ENCODE measurements at regions not wholly inside any gene's neighbourhood (a gene's known extent, or its start where the extent isn't known, plus 50 kb on each side); places are given as distances from the start of the nearest gene placed in this dataset.
"Not testable (repeated sequence)": the region's sequence is repeated elsewhere in the genome, so short reads cannot be mapped to it uniquely, and the experiment has no call there.

DNA sequence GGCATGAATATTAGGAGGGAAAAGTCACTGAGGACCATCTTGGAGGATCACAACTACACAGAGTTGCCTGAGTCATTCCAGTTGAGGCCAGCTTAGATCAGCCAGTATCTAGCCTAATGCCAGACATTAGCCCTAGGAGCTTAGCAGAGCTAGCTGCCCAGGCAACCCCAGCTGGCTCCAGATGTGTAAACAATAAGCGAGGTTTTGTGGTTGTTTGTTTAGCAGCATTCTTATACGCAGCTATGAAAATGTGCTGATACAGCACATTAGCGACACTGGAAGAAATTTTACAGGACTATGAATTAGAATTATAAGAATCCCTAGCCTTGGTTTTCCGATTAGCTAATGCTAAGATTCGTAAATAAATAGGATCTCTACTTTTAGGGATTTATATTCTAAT lies 59.3 kb downstream of the BTBD3 start:
- DNase-seq (ENCODE audit: low spot score) (no peak), ATAC-seq (no peak)

DNA sequence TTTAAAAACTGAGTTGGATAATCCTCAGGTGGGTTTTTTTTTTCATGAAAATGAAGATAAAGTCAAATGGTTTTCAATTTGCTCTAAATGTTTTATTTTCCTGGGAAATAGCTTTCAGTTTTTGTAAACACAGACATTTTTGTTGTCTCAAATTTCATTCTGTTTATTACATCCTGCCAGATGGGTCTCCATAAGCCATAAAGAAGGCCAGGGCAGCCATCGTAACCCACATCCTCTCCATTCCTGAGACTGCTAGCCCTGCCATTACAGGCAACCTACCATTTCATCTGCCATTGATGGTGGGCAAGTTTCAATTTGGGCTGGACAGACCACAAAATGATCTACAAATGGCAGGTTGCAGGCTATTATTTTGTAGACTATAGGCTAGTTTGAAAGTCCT lies 60.8 kb downstream of the BTBD3 start:
- no peak for DNase-seq (ENCODE audit: low spot score)
- ATAC-seq, result no peak

DNA sequence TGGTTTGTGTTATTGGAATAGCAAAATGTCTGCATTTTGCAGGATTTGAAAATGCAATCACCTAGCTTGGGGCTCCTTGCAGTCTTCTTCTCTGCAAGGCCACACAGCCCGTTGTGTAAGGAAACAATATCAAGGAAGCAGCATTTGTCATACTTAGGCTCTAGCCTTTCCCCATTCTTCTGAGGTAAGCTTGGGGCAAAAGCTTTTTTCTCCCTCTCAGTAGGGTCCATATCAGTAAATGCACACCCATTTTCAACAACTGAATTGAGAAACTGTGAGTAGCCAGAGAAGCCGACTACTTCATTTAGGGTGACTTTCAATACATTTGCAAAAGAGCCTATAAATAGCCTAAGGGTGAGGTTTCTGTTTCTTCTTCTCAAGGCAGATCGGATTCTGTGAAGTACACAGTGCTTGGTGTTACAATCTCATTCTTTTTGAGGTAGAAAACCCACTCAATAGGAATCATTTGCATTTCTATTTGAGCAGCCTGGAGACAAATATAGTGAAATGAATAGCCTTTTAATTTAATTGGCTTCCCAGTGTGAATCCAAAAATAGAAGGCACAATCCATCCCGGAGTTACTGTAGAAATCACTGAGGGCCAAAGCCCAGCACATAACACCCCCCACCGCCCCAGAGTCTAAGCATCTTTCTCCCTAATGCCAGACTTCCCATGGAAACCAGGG lies 61.8 kb downstream of the BTBD3 start:
- DNase-seq (ENCODE audit: low spot score) (no peak), ATAC-seq (no peak)

DNA sequence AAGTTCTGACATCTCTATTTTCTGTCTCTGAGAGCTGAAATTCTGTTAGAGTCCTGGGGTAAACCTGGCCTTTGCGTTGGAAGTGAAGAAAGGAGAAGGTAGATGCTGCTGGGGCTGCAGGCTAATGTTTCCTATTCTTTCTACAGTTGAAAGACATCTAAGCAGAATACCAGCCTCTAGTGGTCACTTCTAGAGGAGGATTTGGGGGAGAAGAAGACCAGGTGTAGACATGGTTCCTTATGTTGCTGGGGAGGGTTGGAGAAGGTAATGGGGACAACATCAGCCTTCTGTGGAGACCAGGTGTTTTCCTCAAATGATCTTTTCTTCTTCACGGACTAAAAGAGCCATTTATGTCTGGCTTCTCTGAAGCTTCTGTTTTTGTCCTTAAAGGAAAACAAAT lies 62.6 kb downstream of the BTBD3 start:
- ATAC-seq (no peak), DNase-seq (ENCODE audit: low spot score) (no peak)

GRCh38 chr20:11981366-11981947 lies 63.8 kb downstream of the BTBD3 start:
- DNase-seq (ENCODE audit: low spot score) (no peak), ATAC-seq (no peak)

DNA sequence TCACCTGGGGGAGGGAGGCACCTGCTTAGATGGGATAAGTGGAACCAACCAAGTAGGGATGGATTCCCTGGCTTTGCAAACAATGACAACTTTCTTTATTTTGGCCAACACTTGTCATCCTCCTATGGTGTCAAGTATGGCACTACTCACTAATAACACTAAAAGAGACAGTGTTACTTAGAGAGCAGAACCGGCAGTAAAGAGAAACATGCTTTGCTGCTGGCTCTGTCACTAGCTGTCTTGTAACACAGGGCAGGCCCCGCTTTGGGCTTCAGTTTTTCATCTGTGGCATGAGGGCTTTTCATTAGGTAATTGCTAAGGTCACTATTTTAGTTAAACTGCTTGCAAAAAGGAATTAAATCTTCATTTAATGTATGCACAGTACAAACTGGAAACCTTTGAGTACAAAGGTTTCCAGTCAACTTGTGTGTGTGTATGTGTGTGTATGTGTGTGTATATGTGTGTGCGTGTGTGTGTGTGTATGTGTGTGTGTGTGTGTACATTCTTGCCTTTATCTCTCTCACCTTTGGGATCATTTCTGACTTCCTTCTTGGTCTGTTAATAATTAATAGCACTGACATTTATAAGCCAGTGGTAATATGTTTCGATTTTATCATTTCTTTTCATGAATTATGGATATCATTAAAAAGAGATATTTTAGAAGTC lies 64.7 kb downstream of the BTBD3 start:
- DNase-seq (ENCODE audit: low spot score) (no peak), ATAC-seq (peak; percentile 75)

DNA sequence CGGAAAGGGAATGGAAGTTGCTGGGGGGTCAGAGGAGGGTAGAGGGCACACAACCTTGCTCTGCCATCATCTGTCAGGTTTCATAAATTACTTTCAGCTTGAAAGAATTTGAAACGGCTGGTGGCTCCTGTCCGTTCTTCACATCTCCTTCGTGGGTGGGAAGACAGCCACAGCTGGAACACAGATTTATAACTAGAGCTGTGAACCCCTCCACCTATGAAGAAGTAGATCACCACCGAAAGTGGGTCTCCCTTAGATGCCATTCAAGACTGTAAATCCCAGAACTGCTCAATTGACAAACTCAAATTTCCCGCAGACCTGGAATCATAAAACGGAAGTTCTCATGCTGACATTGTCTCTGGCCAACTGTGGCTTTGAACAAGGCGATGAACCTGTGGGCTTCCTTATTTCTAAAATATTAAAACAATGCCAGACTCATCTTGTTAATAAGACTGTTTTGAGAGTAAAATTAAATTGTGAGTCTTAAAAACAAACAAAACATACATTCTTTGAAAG lies 65.3 kb downstream of the BTBD3 start:
- DNase-seq (ENCODE audit: low spot score) (no peak), ATAC-seq (peak; percentile 60)

DNA sequence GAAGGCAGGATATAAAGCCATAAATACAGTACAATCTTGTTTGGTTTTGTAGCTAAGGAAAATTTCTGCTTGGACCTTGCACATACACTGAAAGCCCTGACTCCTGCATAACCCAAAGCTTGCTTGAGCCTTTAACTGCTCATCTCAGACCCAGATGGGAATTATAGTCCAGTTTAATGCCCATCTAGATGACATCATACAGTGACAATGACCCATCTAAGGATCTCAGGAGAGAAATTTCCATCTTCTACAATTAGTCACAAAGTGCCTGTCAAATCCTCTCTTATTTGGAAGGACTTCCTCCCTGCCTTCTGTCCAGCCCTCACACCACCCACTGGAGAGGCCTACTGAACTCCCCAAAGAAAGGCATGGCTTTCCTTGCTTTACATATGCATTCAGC lies 69.3 kb downstream of the BTBD3 start:
- ATAC-seq (no peak), DNase-seq (ENCODE audit: low spot score) (no peak)

GRCh38 chr20:11987526-11987925 lies 69.8 kb downstream of the BTBD3 start:
- ATAC-seq (no peak), DNase-seq (ENCODE audit: low spot score) (no peak)

GRCh38 chr20:11989018-11989771 lies 71.5 kb downstream of the BTBD3 start:
- ATAC-seq, result no peak
- no peak for DNase-seq (ENCODE audit: low spot score)

GRCh38 chr20:11992426-11992825 lies 74.7 kb downstream of the BTBD3 start:
- no peak for ATAC-seq

GRCh38 chr20:11993886-11994461 lies 76.3 kb downstream of the BTBD3 start:
- ATAC-seq (no peak), DNase-seq (ENCODE audit: low spot score) (no peak)

More at GRCh38 chr20:11992426-11992825, 74.7 kb downstream of the BTBD3 start:
- DNase-seq (ENCODE audit: low spot score), result no peak

DNA sequence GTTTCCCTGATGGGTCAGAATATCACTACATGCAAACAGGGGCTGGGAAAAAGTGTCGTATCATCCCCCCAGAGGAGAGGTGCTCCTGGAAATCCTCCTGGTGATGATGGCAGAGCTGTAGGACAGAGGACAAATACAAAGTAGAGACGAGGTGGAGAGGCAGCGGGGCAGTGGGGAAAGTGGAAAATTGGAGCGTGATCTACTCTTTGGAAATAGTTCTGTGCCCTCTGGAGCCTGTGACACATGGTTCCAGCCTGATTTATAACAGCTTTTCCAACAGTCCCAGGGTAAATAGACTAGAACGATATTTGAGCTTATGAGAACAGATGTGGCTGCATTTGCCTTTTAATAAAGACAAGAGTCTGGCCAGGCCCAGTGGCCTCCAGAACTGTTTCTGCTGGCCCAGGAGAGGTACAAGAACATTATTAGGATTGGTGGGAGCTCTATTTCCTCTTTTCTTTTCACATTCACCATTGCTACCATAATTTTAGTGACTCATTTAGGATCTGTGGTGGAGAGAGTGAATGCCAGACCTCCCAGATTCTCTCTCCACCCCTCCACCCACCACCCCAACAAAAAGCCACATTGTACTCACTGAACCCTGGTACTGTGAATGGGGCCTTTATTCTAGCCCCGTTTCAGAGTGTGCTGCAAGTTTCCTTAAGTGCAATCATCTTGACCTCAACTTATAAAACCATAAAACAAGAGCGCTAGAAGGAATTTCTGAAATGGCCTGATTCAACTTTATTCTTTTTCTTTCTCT lies 78.3 kb downstream of the BTBD3 start:
- no peak for DNase-seq (ENCODE audit: low spot score)
- no peak for ATAC-seq

DNA sequence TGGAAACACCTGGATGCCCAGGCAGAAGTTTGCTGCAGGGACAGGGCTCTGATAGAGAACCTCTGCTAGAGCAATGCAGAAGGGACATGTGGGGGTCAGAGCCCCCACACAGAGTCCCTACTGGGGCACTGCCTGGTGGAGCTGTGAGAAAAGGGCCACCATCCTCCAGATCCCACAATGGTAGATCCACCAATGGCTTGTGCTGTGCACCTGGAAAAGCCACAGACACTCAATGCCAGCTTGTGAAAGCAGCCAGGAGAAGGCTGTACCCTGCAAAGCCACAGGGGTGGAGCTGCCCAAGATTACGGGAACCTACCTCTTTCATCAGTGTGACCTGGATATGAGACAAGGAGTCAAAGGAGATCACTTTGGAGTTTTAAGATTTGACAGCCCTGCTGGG lies 87.1 kb downstream of the BTBD3 start:
- DNase-seq (ENCODE audit: low spot score), result not testable (repeated sequence)

GRCh38 chr20:12012241-12013222 lies 94.8 kb downstream of the BTBD3 start:
- ATAC-seq (peak; percentile 99), DNase-seq (ENCODE audit: low spot score) (no peak)

More for the DNA sequence above, 87.1 kb downstream of the BTBD3 start:
- not testable (repeated sequence) for ATAC-seq

DNA sequence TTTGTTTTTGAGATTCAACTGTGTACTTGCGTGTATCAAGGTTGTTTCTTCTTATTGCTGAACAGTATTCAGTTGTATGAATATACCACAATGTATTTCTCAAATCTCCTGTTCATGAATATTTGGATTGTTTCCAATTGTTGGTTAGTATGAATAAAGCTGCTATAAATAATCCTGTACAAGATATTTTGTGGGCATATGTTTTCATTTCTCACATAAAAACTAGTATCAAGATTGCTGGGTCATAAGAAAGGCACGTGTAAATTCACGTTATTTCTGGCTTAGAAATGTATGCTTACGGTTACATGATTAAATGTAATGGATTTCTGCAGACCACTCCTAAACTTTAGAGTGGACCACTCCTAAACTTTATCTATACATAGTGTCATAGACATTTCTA lies 96.6 kb downstream of the BTBD3 start:
- DNase-seq (ENCODE audit: low spot score), result no peak
- no peak for ATAC-seq

DNA sequence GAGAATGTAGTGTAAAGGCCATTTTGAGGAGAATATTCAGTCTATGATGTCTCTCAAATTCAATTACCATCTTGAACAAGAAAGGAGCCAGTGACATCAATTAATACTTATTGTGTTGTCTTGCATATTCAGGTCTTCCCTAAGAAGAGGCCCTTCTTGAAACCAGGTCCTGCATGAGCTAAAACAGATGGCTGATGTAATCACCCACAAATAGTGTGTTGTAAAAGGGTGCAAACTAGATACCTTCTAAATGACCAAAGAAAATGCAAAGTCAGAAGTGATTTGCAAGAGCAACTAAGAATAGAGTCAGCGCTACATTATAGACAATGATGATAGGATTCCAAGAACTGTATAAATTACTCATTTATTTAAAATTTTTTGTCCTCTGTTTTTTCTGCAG lies 97.0 kb downstream of the BTBD3 start:
- ATAC-seq, result no peak

GRCh38 chr20:12016291-12016690 lies 98.6 kb downstream of the BTBD3 start:
- ATAC-seq, result no peak
- DNase-seq (ENCODE audit: low spot score), result no peak

More for the DNA sequence above, 97.0 kb downstream of the BTBD3 start:
- no peak for DNase-seq (ENCODE audit: low spot score)

DNA sequence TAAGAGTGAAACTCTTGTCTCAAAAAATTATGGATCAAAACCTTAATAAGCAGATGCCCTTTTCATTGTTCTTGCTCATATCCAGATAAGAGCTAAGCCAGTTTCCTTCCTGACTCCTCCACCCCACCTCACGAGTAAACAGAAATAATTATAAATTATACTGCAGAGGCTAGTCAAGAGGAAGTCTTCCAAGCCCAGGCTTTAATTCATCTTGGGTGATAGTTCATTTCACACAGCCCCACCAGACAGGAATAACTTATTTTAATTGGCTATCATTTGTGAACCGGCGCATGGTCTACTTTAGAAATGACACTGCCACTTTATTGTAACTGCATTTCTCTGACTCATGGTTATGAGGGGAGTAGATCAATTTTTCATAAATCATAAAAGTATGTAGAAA lies 102.0 kb downstream of the BTBD3 start:
- DNase-seq (ENCODE audit: low spot score), result no peak
- no peak for ATAC-seq
